ENCODE measurements at regions not wholly inside any gene's neighbourhood (a gene's known extent, or its start where the extent isn't known, plus 50 kb on each side); places are given as distances from the start of the nearest gene placed in this dataset.
A peak's percentile ranks its signal among the peaks of the same experiment; 100 is the strongest.

- peak; percentile 83 for TF ChIP-seq CTCF (IDR thresholded peaks at IDR 0.05; ENCODE audit: poor library complexity, severe bottlenecking)
- TF ChIP-seq TAF1 (IDR thresholded peaks at IDR 0.05; ENCODE audit: low read depth): no peak
- TF ChIP-seq RAD21 (conservative IDR thresholded peaks at IDR 0.05): peak; percentile 86
- no peak for TF ChIP-seq EP300 (conservative IDR thresholded peaks at IDR 0.05; ENCODE audit: poor library complexity, severe bottlenecking)
Measured at GRCh38 chr20:11585752-11586352, 331.8 kb upstream of the BTBD3 start.

Measured in neural cell (in vitro differentiated cells).